ENCODE measurements at regions not wholly inside any gene's neighbourhood (a gene's known extent, or its start where the extent isn't known, plus 50 kb on each side); places are given as distances from the start of the nearest gene placed in this dataset.

GRCh38 chr9:135356796-135357195 lies 122.8 kb upstream of the PPP1R26 start:
- TF ChIP-seq CTCF (IDR thresholded peaks at IDR 0.05) (no peak), EZH2 (IDR thresholded peaks at IDR 0.05; ENCODE audit: borderline replicate concordance, insufficient read depth, low read depth, low read length, poor library complexity, severe bottlenecking) (no peak)
